ENCODE measurements at regions not wholly inside any gene's neighbourhood (a gene's known extent, or its start where the extent isn't known, plus 50 kb on each side); places are given as distances from the start of the nearest gene placed in this dataset.
"Not testable (repeated sequence)": the region's sequence is repeated elsewhere in the genome, so short reads cannot be mapped to it uniquely, and the experiment has no call there.

GRCh38 chr3:46797486-46797885, 65.8 kb downstream of the MYL3 start:
- DNase-seq (no peak), ATAC-seq (no peak)
- Mint-ChIP-seq H3K27me3 (peaks cover 54% of the 10 kb centered on the region), H3K9me3 (ENCODE audit: low read depth) (no peaks in the 10 kb centered on the region), H3K4me1 (no peaks in the 10 kb centered on the region), H3K4me3 (no peak overlapping the region), H3K27ac (no peak overlapping the region), H3K36me3 (no peaks in the 10 kb centered on the region)
- CTCF ChIA-PET: no interaction called here

- CTCF ChIA-PET; H3K9me3 Mint-ChIP-seq (ENCODE audit: low read depth); DNase-seq; H3K4me3 Mint-ChIP-seq; H3K4me1 Mint-ChIP-seq; ATAC-seq; H3K27ac Mint-ChIP-seq; H3K36me3 Mint-ChIP-seq: not testable (repeated sequence)
- peaks cover 57% of the 10 kb centered on the region for H3K27me3 Mint-ChIP-seq
Observed at GRCh38 chr3:46793340-46793739, 69.9 kb downstream of the MYL3 start.

DNA sequence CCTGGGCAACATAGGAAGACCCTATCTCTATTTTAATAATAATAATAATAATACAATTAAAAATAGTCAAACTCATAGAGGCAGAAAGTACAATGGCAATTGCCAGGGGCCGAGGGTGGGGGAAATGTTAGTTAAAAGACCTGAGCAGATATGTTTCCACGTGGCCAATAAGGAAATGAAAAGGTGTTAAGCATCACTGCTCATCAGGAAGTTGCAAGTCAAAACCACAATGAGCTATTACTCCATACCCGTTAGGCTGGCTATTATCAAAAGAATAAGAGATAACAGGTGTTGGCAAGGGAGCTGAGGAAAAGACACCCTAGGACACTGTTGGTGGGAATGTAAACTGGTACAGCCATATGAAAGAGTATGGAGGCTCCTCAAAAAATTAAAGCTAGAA, 60.4 kb upstream of the PRSS50 start:
- Mint-ChIP-seq H3K4me1 (no peaks in the 10 kb centered on the region), H3K27me3 (peaks cover 17% of the 10 kb centered on the region), H3K9me3 (ENCODE audit: low read depth) (peaks cover 4% of the 10 kb centered on the region), H3K27ac (no peak overlapping the region), H3K4me3 (no peak overlapping the region), H3K36me3 (peaks cover 3% of the 10 kb centered on the region)
- DNase-seq: no peak
- CTCF ChIA-PET: interaction anchor here (1.0 to 1.4 kb wide), 2 partner anchors 132 to 290 kb away, joined by 3 read pairs; no protein-coding TSS in a partner anchor
- ATAC-seq: no peak

GRCh38 chr3:46772498-46772897, 54.8 kb upstream of the PRSS50 start:
- DNase-seq; H3K27ac Mint-ChIP-seq; H3K36me3 Mint-ChIP-seq; H3K9me3 Mint-ChIP-seq (ENCODE audit: low read depth); H3K4me3 Mint-ChIP-seq; ATAC-seq; H3K4me1 Mint-ChIP-seq; CTCF ChIA-PET: not testable (repeated sequence)
- H3K27me3 Mint-ChIP-seq: peaks cover 12% of the 10 kb centered on the region

GRCh38 chr3:46768061-46768460, 50.4 kb upstream of the PRSS50 start:
- H3K27me3 Mint-ChIP-seq: peaks cover 22% of the 10 kb centered on the region
- H3K36me3 Mint-ChIP-seq: no peaks in the 10 kb centered on the region
- CTCF ChIA-PET: no interaction called here
- DNase-seq (no peak), ATAC-seq (no peak)
- H3K27ac Mint-ChIP-seq: no peak overlapping the region
- peaks cover 10% of the 10 kb centered on the region for H3K9me3 Mint-ChIP-seq (ENCODE audit: low read depth)
- H3K4me3 Mint-ChIP-seq: no peak overlapping the region
- no peaks in the 10 kb centered on the region for H3K4me1 Mint-ChIP-seq
